Right ventricle myocardium inferior (tissue), 1 donor: ENCODE measurements at regions not wholly inside any gene's neighbourhood (a gene's known extent, or its start where the extent isn't known, plus 50 kb on each side); places are given as distances from the start of the nearest gene placed in this dataset.

ENCODE experiments used
- ATAC-seq: fragments of 200-7000 bp; cut with Tn5 transposase; one replicate; pipeline ENCODE4 v1.9.1; 2020; ENCODE audit warnings: mild to moderate bottlenecking, moderate library complexity
- DNase-seq: peaks from one replicate; pipeline ENCODE4 v3.0.0; 2021; ENCODE audit errors: missing footprints
- intact Hi-C: fragments of 100-400 bp; cut with DNase I; formaldehyde crosslinking; loops from one replicate; pipeline ENCODE4 v1.11.0; 2022
- donor health status: DM: no; HTN: yes; CAD: no; lungs with severe emphysema.

GRCh38 chr1:198030682-198031081 is 113.5 kb downstream of the LHX9 start:
- no peak for ATAC-seq

GRCh38 chr1:198031086-198031485 is 113.9 kb downstream of the LHX9 start:
- intact Hi-C loops: no loop called here
- ATAC-seq (no peak), DNase-seq (no peak)

More at GRCh38 chr1:198030682-198031081, 113.5 kb downstream of the LHX9 start:
- no peak for DNase-seq
- intact Hi-C loops: no loop called here

- ATAC-seq (no peak), DNase-seq (no peak)
- intact Hi-C loops: no loop called here
Measured at GRCh38 chr1:198032668-198033067, 115.5 kb downstream of the LHX9 start.

GRCh38 chr1:198040880-198041279 is 115.9 kb upstream of the NEK7 start:
- no peak for DNase-seq
- no peak for ATAC-seq
- intact Hi-C loops: no loop called here

- DNase-seq (no peak), ATAC-seq (no peak)
- intact Hi-C loops: no loop called here
Measured at GRCh38 chr1:198042168-198042567, 114.6 kb upstream of the NEK7 start.

GRCh38 chr1:198047913-198048312 is 108.9 kb upstream of the NEK7 start:
- DNase-seq (no peak), ATAC-seq (no peak)
- intact Hi-C loops: no loop called here

- ATAC-seq: no peak
- intact Hi-C loops: no loop called here
Measured at GRCh38 chr1:198054510-198054909, 102.3 kb upstream of the NEK7 start.

GRCh38 chr1:198056255-198056654 is 100.5 kb upstream of the NEK7 start:
- intact Hi-C loops: no loop called here
- DNase-seq: no peak
- ATAC-seq: no peak

More at GRCh38 chr1:198054510-198054909, 102.3 kb upstream of the NEK7 start:
- no peak for DNase-seq

GRCh38 chr1:198064181-198064580 is 92.6 kb upstream of the NEK7 start:
- DNase-seq (no peak), ATAC-seq (no peak)
- intact Hi-C loops: no loop called here

- intact Hi-C loops: loop anchor here (5.0 kb wide), 1 partner anchor 576 kb away; no protein-coding TSS in a partner anchor
- ATAC-seq (no peak), DNase-seq (no peak)
Measured at GRCh38 chr1:198068285-198068684, 88.5 kb upstream of the NEK7 start.

GRCh38 chr1:198072177-198072576 is 84.6 kb upstream of the NEK7 start:
- ATAC-seq (no peak), DNase-seq (no peak)
- intact Hi-C loops: no loop called here

- DNase-seq (no peak), ATAC-seq (no peak)
- intact Hi-C loops: no loop called here
Measured at GRCh38 chr1:198075296-198075695, 81.5 kb upstream of the NEK7 start.

- no peak for ATAC-seq
- DNase-seq: no peak
- intact Hi-C loops: no loop called here
Measured at GRCh38 chr1:198079432-198079951, 77.3 kb upstream of the NEK7 start.

GRCh38 chr1:198082576-198082975 is 74.2 kb upstream of the NEK7 start:
- no peak for DNase-seq
- intact Hi-C loops: no loop called here

GRCh38 chr1:198083549-198083948 is 73.2 kb upstream of the NEK7 start:
- no peak for ATAC-seq
- intact Hi-C loops: no loop called here
- no peak for DNase-seq

More at GRCh38 chr1:198082576-198082975, 74.2 kb upstream of the NEK7 start:
- ATAC-seq: no peak

GRCh38 chr1:198084241-198084908 is 72.4 kb upstream of the NEK7 start:
- no peak for ATAC-seq
- DNase-seq: no peak
- intact Hi-C loops: no loop called here

GRCh38 chr1:198086051-198086745 is 70.6 kb upstream of the NEK7 start:
- no peak for ATAC-seq

GRCh38 chr1:198087831-198088230 is 69.0 kb upstream of the NEK7 start:
- intact Hi-C loops: loop anchor here (2.0 to 5.0 kb wide), 3 partner anchors 69 to 377 kb away; partner anchors contain the start of gene NEK7
- DNase-seq: no peak
- ATAC-seq: no peak

More at GRCh38 chr1:198086051-198086745, 70.6 kb upstream of the NEK7 start:
- intact Hi-C loops: loop anchor here (5.0 kb wide), 1 partner anchor 71 kb away; the partner anchor contains the start of gene NEK7
- no peak for DNase-seq

- intact Hi-C loops: loop anchor here (2.0 to 5.0 kb wide), 3 partner anchors 69 to 376 kb away; partner anchors contain the start of gene NEK7
- DNase-seq (no peak), ATAC-seq (no peak)
Measured at GRCh38 chr1:198088360-198089071, 68.3 kb upstream of the NEK7 start.
